HCT116 (cell line): ENCODE measurements at regions not wholly inside any gene's neighbourhood (a gene's known extent, or its start where the extent isn't known, plus 50 kb on each side); places are given as distances from the start of the nearest gene placed in this dataset.
"Not testable (repeated sequence)": the region's sequence is repeated elsewhere in the genome, so short reads cannot be mapped to it uniquely, and the experiment has no call there.

Experiments
- ATAC-seq: fragments of 200-7000 bp; cut with Tn5 transposase; 2 replicates; pipeline ENCODE4 v1.9.1; 2020; ENCODE audit warnings: mild to moderate bottlenecking, moderate library complexity
- BruUV-seq: library from RNA; stranded (reverse); fragments of 400-500 nt; replicated peaks from 2 replicates; lab custom pipeline; 2021; lab: Mats Ljungman, UMichigan
- CTCF ChIA-PET: fragments of 300-600 bp; sonication (Branson Sonifier 250); formaldehyde crosslinking; loops from one replicate; lab custom pipeline; 2021; ENCODE audit warnings: antibody characterized with exemption; lab: Charles Lee
- POLR2A ChIA-PET: fragments of 300-600, 350-600 bp; sonication (Branson Sonifier 250); formaldehyde crosslinking; loops from one replicate; lab custom pipeline; 2021; ENCODE audit warnings: antibody characterized with exemption; lab: Charles Lee
- RAD21 ChIA-PET, 2 experiments: fragments of 300-600 bp; sonication (Branson Sonifier 250); formaldehyde crosslinking; loops; one replicate each; lab custom pipeline; 2023; ENCODE audit warnings: low total read pairs in 2 of 2; ENCODE audit not compliant: uncharacterized antibody in 2 of 2, unreplicated experiment in 2 of 2, low non-redundant PET in 1 of 2; lab: Charles Lee
- DNase-seq: peaks from one replicate; pipeline ENCODE4 v3.0.0-alpha.2; 2010; ENCODE audit warnings: low read depth, low spot score
- H2AFZ ChIP-seq: fragments of 200-600 bp; shearing (Covaris generic), sonication (generic); 2 replicates; pipeline ENCODE4 v1.6.1; 2017; ENCODE audit warnings: low read depth, mixed run types, mixed read lengths, antibody characterized with exemption, low read length; ENCODE audit not compliant: poor library complexity, severe bottlenecking
- H3K27ac ChIP-seq: 2 replicates; pipeline ENCODE4 v1.5.1; 2012; ENCODE audit warnings: low read depth, low read length
- H3K27me3 ChIP-seq: fragments of 200-600 bp; sonication (generic); 2 replicates; pipeline ENCODE4 v1.6.1; 2016; ENCODE audit warnings: mixed run types, low read length, mixed read lengths; ENCODE audit not compliant: insufficient read depth
- H3K36me3 ChIP-seq, 2 experiments: fragments of 200-500 bp in 1 of 2; fragments of 200-600 bp in 1 of 2; sonication (Bioruptor generic) in 1 of 2; sonication (generic) in 1 of 2; 2 replicates each; pipeline versions ENCODE4 v1.5.1 to v1.6.1; 2014 to 2016; ENCODE audit warnings: low read length in 2 of 2, inconsistent platforms in 1 of 2, mixed read lengths in 1 of 2, mixed run types in 1 of 2; ENCODE audit not compliant: insufficient read depth in 2 of 2, control insufficient read depth in 1 of 2
- H3K4me1 ChIP-seq, 2 experiments: fragments of 200-600 bp in 1 of 2; sonication (generic) in 1 of 2; 2 replicates each; pipeline versions ENCODE4 v1.5.1 to v1.6.1; 2012 to 2017; ENCODE audit warnings: low read length in 2 of 2, inconsistent platforms in 1 of 2, mild to moderate bottlenecking in 1 of 2, mixed read lengths in 1 of 2, mixed run types in 1 of 2, moderate library complexity in 1 of 2; ENCODE audit not compliant: insufficient read depth in 2 of 2, control insufficient read depth in 1 of 2
- H3K4me2 ChIP-seq: fragments of 200-600 bp; sonication (generic); 2 replicates; pipeline ENCODE4 v1.6.1; 2017; ENCODE audit warnings: mixed run types, low read length, mixed read lengths
- H3K4me3 ChIP-seq, 2 experiments: fragments of 200-600 bp in 1 of 2; sonication (generic) in 1 of 2; replicated peaks in 1 of 2; 2 replicates each; pipeline ENCODE4 v1.5.1; 2011 to 2016; ENCODE audit warnings: low read length in 2 of 2, control low read depth in 1 of 2, low read depth in 1 of 2, mild to moderate bottlenecking in 1 of 2, mixed read lengths in 1 of 2, mixed run types in 1 of 2
- H3K79me2 ChIP-seq: fragments of 200-600 bp; sonication (generic); 2 replicates; pipeline ENCODE4 v1.6.1; 2017; ENCODE audit warnings: mild to moderate bottlenecking, mixed run types, low read length, moderate library complexity, mixed read lengths; ENCODE audit not compliant: insufficient read depth
- H3K9ac ChIP-seq: fragments of 200-600 bp; sonication (generic); 2 replicates; pipeline ENCODE4 v1.6.1; 2016; ENCODE audit warnings: low read length, mixed read lengths
- H3K9me2 ChIP-seq: fragments of 200-600 bp; sonication (generic), shearing (Covaris generic); 2 replicates; pipeline ENCODE4 v1.6.1; 2017; ENCODE audit warnings: mixed run types, mild to moderate bottlenecking, moderate library complexity; ENCODE audit not compliant: insufficient read depth
- H3K9me3 ChIP-seq, 2 experiments: fragments of 200-500 bp in 1 of 2; fragments of 200-600 bp in 1 of 2; sonication (Bioruptor generic) in 1 of 2; sonication (generic) in 1 of 2; 2 replicates each; pipeline ENCODE4 v1.6.1; 2014 to 2017; ENCODE audit warnings: low read length in 2 of 2, mixed read lengths in 2 of 2, inconsistent platforms in 1 of 2, low read depth in 1 of 2, mild to moderate bottlenecking in 1 of 2, mixed run types in 1 of 2, moderate library complexity in 1 of 2; ENCODE audit not compliant: control insufficient read depth in 1 of 2, insufficient read depth in 1 of 2
- H4K20me1 ChIP-seq: fragments of 200-600 bp; sonication (generic), shearing (Covaris generic); 2 replicates; pipeline ENCODE4 v1.6.1; 2017; ENCODE audit warnings: mixed run types, mild to moderate bottlenecking, moderate library complexity; ENCODE audit not compliant: insufficient read depth
- ATF3 ChIP-seq: IDR thresholded peaks from 2 replicates; pipeline ENCODE4 v1.6.1; 2012
- CBX3 ChIP-seq: IDR thresholded peaks from 2 replicates; pipeline ENCODE4 v1.6.1; 2012; ENCODE audit warnings: low read depth
- EGR1 ChIP-seq: IDR thresholded peaks from 2 replicates; pipeline ENCODE4 v1.6.1; 2012; ENCODE audit warnings: low read depth
- EZH2phosphoT487 ChIP-seq: fragments of 200-600 bp; IDR thresholded peaks from 2 replicates; pipeline ENCODE4 v1.6.1; 2018; ENCODE audit warnings: antibody characterized with exemption, borderline replicate concordance
- SRF ChIP-seq: IDR thresholded peaks from 2 replicates; pipeline ENCODE4 v1.6.1; 2012; ENCODE audit warnings: low read depth
- ZNF274 ChIP-seq: fragments of 200-500 bp; sonication (Bioruptor generic); IDR thresholded peaks from 2 replicates; pipeline ENCODE4 v1.6.1; 2014; ENCODE audit warnings: mild to moderate bottlenecking, low read depth, low read length, inconsistent platforms
- intact Hi-C: fragments of 100-400 bp; cut with micrococcal nuclease; formaldehyde crosslinking; loops from 2 replicates; pipeline ENCODE4 v1.10.0; 2022
- TF ChIP-seq, protein P1 (sequence below): IDR thresholded peaks from 2 replicates; pipeline ENCODE4 v1.6.1; 2012; ENCODE audit warnings: low read depth

DNA sequence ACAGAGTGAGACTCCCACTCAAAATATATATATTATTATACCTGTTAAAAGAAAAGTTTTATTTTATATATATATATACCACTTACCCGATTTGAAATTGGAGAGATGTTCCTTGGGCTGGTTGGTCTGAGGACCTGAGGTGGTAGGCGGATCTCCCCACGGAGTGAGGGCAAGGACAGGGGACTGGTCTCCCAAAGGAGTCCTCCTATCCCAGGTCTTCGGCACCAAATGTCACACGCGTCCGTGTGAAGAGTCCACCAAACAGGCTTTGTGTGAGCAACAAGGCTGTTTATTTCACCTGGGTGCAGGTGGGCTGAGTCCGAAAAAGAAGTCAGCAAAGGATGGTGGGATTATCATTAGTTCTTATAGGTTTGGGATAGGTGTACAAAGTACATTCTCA, 228.2 kb downstream of the COPRS start:
- H3K27me3 ChIP-seq, RAD21 ChIA-PET, H3K9ac ChIP-seq, H3K4me2 ChIP-seq, H3K79me2 ChIP-seq, ATAC-seq, H3K27ac ChIP-seq, POLR2A ChIA-PET, DNase-seq, H3K9me2 ChIP-seq, BruUV-seq, intact Hi-C loops, H4K20me1 ChIP-seq, CTCF ChIA-PET, H3K4me1 ChIP-seq, H2AFZ ChIP-seq, H3K4me3 ChIP-seq, H3K9me3 ChIP-seq, H3K36me3 ChIP-seq: not testable (repeated sequence)

- no peaks in the 10 kb centered on the region for H3K9me3 ChIP-seq
- BruUV-seq, result no TSS peak
- no peaks in the 10 kb centered on the region for H3K36me3 ChIP-seq
- intact Hi-C loops, result no loop called here
- no peaks in the 10 kb centered on the region for H3K27me3 ChIP-seq
- no peaks in the 10 kb centered on the region for H4K20me1 ChIP-seq
- H3K4me3 ChIP-seq, result no peak overlapping the region
- no peaks in the 10 kb centered on the region for H3K4me1 ChIP-seq
- ATAC-seq (no peak), DNase-seq (no peak)
- ChIA-PET POLR2A (no interaction called here), RAD21 (no interaction called here), CTCF (no interaction called here)
- no peak overlapping the region for H3K9ac ChIP-seq
- no peak overlapping the region for H3K27ac ChIP-seq
- no peak overlapping the region for H2AFZ ChIP-seq
- no peak overlapping the region for H3K4me2 ChIP-seq
- H3K79me2 ChIP-seq, result no peaks in the 10 kb centered on the region
- TF ChIP-seq ATF3, result no peak
- TF ChIP-seq EZH2phosphoT487, result no peak
- TF ChIP-seq CBX3, result no peak
- no peak for TF ChIP-seq ZNF274
- TF ChIP-seq, protein P1, sequence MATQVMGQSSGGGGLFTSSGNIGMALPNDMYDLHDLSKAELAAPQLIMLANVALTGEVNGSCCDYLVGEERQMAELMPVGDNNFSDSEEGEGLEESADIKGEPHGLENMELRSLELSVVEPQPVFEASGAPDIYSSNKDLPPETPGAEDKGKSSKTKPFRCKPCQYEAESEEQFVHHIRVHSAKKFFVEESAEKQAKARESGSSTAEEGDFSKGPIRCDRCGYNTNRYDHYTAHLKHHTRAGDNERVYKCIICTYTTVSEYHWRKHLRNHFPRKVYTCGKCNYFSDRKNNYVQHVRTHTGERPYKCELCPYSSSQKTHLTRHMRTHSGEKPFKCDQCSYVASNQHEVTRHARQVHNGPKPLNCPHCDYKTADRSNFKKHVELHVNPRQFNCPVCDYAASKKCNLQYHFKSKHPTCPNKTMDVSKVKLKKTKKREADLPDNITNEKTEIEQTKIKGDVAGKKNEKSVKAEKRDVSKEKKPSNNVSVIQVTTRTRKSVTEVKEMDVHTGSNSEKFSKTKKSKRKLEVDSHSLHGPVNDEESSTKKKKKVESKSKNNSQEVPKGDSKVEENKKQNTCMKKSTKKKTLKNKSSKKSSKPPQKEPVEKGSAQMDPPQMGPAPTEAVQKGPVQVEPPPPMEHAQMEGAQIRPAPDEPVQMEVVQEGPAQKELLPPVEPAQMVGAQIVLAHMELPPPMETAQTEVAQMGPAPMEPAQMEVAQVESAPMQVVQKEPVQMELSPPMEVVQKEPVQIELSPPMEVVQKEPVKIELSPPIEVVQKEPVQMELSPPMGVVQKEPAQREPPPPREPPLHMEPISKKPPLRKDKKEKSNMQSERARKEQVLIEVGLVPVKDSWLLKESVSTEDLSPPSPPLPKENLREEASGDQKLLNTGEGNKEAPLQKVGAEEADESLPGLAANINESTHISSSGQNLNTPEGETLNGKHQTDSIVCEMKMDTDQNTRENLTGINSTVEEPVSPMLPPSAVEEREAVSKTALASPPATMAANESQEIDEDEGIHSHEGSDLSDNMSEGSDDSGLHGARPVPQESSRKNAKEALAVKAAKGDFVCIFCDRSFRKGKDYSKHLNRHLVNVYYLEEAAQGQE, result no peak
- TF ChIP-seq EGR1, result no peak
- TF ChIP-seq SRF, result no peak
- no peaks in the 10 kb centered on the region for H3K9me2 ChIP-seq
Measured at GRCh38 chr17:31629696-31630470, 229.2 kb downstream of the COPRS start.
